DOHH2 (cell line): ENCODE measurements at regions not wholly inside any gene's neighbourhood (a gene's known extent, or its start where the extent isn't known, plus 50 kb on each side); places are given as distances from the start of the nearest gene placed in this dataset.

Experiments
- H3F3A ChIP-seq: fragments of 200-600 bp; sonication (generic), shearing (Covaris generic); 2 replicates; pipeline ENCODE4 v1.6.0; 2016; ENCODE audit warnings: antibody characterized with exemption, mild to moderate bottlenecking; ENCODE audit not compliant: control insufficient read depth, insufficient read depth
- H3K27ac ChIP-seq: fragments of 200-600 bp; sonication (generic); 2 replicates; pipeline ENCODE4 v1.5.1; 2014; ENCODE audit warnings: low read depth, mild to moderate bottlenecking, low read length, moderate library complexity
- H3K27me3 ChIP-seq: fragments of 200-600 bp; sonication (generic); 2 replicates; pipeline ENCODE4 v1.6.1; 2014; ENCODE audit warnings: mild to moderate bottlenecking, low read length, mixed read lengths; ENCODE audit not compliant: control insufficient read depth
- H3K36me3 ChIP-seq: fragments of 200-600 bp; sonication (generic); 2 replicates; pipeline ENCODE4 v1.6.1; 2014; ENCODE audit warnings: mild to moderate bottlenecking, low read length, moderate library complexity, mixed read lengths; ENCODE audit not compliant: control insufficient read depth
- H3K4me1 ChIP-seq: fragments of 200-600 bp; sonication (generic); 2 replicates; pipeline ENCODE4 v1.6.1; 2014; ENCODE audit warnings: mild to moderate bottlenecking, low read length, mixed read lengths; ENCODE audit not compliant: control insufficient read depth
- H3K4me2 ChIP-seq: fragments of 200-600 bp; sonication (generic); 2 replicates; pipeline ENCODE4 v1.6.0; 2014; ENCODE audit warnings: mild to moderate bottlenecking, low read length, moderate library complexity
- H3K4me3 ChIP-seq: fragments of 200-600 bp; sonication (generic); 2 replicates; pipeline ENCODE4 v1.5.1; 2014; ENCODE audit warnings: mild to moderate bottlenecking, low read length, mixed read lengths
- H3K79me2 ChIP-seq: fragments of 200-600 bp; sonication (generic); 2 replicates; pipeline ENCODE4 v1.6.1; 2014; ENCODE audit warnings: mild to moderate bottlenecking, low read length, mixed read lengths; ENCODE audit not compliant: control insufficient read depth
- H3K9me2 ChIP-seq: fragments of 200-600 bp; sonication (generic); replicated peaks from 2 replicates; pipeline ENCODE4 v1.6.1; 2014; ENCODE audit warnings: mild to moderate bottlenecking, low read length, mixed read lengths; ENCODE audit not compliant: control insufficient read depth
- H3K9me3 ChIP-seq: fragments of 200-600 bp; sonication (generic); 2 replicates; pipeline ENCODE4 v1.6.1; 2014; ENCODE audit warnings: antibody characterized with exemption, low read length, mixed read lengths; ENCODE audit not compliant: control insufficient read depth, insufficient read depth
- H4K20me1 ChIP-seq: fragments of 200-600 bp; sonication (generic); 2 replicates; pipeline ENCODE4 v1.6.0; 2014; ENCODE audit warnings: low read depth, mild to moderate bottlenecking, antibody characterized with exemption, low read length, moderate library complexity; ENCODE audit not compliant: control insufficient read depth, insufficient read depth
- EZH2phosphoT487 ChIP-seq: fragments of 200-600 bp; sonication (generic); IDR thresholded peaks from 2 replicates; pipeline ENCODE4 v1.6.1; 2017; ENCODE audit warnings: borderline replicate concordance, mild to moderate bottlenecking, antibody characterized with exemption, low read length, moderate library complexity, mixed read lengths
- TF ChIP-seq, protein P1 (sequence below): fragments of 200-600 bp; sonication (generic); IDR thresholded peaks from one replicate; pipeline ENCODE4 v1.5.1; 2014; ENCODE audit warnings: antibody characterized with exemption, mild to moderate bottlenecking, low read depth, low read length; ENCODE audit not compliant: poor library complexity, severe bottlenecking

DNA sequence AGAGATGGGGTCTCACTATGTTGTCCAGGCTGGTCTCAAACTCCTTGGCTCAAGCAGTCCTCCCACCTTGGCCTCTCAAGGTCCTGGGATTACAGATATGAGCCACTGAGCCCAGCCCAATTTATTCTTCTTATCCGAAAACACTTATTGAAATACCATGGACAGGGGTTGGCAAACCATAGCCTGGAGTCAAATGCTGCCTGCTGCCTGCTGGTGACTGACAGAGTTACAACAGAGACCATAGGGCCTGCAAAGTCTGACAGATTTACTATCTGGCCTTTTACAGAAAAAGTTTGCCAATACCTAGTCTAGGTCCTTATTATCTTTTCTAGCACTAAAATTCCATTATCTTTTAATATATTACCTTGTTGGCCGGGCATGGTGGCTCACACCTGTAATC lies 87.1 kb upstream of the ZNF281 start:
- no peaks in the 10 kb centered on the region for H3K36me3 ChIP-seq
- H3K9me3 ChIP-seq, result no peaks in the 10 kb centered on the region
- no peaks in the 10 kb centered on the region for H3K4me1 ChIP-seq
- no peak for TF ChIP-seq EZH2phosphoT487
- TF ChIP-seq, protein P1, sequence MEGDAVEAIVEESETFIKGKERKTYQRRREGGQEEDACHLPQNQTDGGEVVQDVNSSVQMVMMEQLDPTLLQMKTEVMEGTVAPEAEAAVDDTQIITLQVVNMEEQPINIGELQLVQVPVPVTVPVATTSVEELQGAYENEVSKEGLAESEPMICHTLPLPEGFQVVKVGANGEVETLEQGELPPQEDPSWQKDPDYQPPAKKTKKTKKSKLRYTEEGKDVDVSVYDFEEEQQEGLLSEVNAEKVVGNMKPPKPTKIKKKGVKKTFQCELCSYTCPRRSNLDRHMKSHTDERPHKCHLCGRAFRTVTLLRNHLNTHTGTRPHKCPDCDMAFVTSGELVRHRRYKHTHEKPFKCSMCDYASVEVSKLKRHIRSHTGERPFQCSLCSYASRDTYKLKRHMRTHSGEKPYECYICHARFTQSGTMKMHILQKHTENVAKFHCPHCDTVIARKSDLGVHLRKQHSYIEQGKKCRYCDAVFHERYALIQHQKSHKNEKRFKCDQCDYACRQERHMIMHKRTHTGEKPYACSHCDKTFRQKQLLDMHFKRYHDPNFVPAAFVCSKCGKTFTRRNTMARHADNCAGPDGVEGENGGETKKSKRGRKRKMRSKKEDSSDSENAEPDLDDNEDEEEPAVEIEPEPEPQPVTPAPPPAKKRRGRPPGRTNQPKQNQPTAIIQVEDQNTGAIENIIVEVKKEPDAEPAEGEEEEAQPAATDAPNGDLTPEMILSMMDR, result no peak
- H3K4me3 ChIP-seq, result no peak overlapping the region
- no peaks in the 10 kb centered on the region for H3F3A ChIP-seq
- no peaks in the 10 kb centered on the region for H3K9me2 ChIP-seq
- no peak overlapping the region for H3K4me2 ChIP-seq
- no peaks in the 10 kb centered on the region for H3K79me2 ChIP-seq
- H3K27ac ChIP-seq, result no peak overlapping the region
- H4K20me1 ChIP-seq, result no peaks in the 10 kb centered on the region
- H3K27me3 ChIP-seq, result peaks cover 18% of the 10 kb centered on the region

- Histone ChIP-seq H3K36me3 (no peaks in the 10 kb centered on the region), H3K4me1 (no peaks in the 10 kb centered on the region), H3K27me3 (peaks cover 21% of the 10 kb centered on the region), H3F3A (no peaks in the 10 kb centered on the region), H3K79me2 (no peaks in the 10 kb centered on the region), H3K27ac (no peak overlapping the region), H3K4me3 (no peak overlapping the region), H4K20me1 (no peaks in the 10 kb centered on the region), H3K4me2 (no peak overlapping the region), H3K9me2 (no peaks in the 10 kb centered on the region), H3K9me3 (no peaks in the 10 kb centered on the region)
- TF ChIP-seq, protein P1, result no peak
- TF ChIP-seq EZH2phosphoT487, result no peak
Measured at GRCh38 chr1:200495901-200496300, 86.1 kb upstream of the ZNF281 start.

DNA sequence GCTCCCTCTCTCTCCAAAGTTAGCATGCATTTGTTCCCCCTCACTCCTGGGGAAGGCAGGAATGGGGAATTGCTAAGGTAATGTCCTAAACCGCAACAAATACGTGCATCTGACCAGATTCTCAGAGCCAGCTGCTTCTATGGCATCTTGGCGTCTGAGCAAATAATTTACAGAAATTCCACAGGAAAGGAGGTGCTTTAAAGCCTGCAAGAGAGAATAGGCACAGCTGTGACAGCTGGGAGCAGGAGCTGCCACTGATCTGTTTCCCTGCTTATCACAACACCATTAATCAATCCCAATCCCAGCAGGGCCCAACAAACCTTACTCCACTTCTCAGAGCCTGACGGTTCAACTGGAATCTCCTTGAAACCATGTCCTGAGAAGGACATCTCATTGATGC lies 83.5 kb upstream of the ZNF281 start:
- Histone ChIP-seq H3K4me1 (no peaks in the 10 kb centered on the region), H3K36me3 (no peaks in the 10 kb centered on the region), H3K79me2 (no peaks in the 10 kb centered on the region), H3F3A (no peaks in the 10 kb centered on the region), H3K9me3 (no peaks in the 10 kb centered on the region), H3K9me2 (no peaks in the 10 kb centered on the region), H3K4me3 (no peak overlapping the region), H3K27ac (no peak overlapping the region), H3K4me2 (no peak overlapping the region), H4K20me1 (no peaks in the 10 kb centered on the region), H3K27me3 (peaks cover 19% of the 10 kb centered on the region)
- TF ChIP-seq, protein P1, result no peak
- TF ChIP-seq EZH2phosphoT487, result no peak

- H3K4me1 ChIP-seq, result no peaks in the 10 kb centered on the region
Measured at GRCh38 chr1:200491103-200491502, 81.3 kb upstream of the ZNF281 start.

More at GRCh38 chr1:200491103-200491502, 81.3 kb upstream of the ZNF281 start:
- H4K20me1 ChIP-seq, result no peaks in the 10 kb centered on the region
- H3K4me2 ChIP-seq, result no peak overlapping the region
- H3K9me2 ChIP-seq, result no peaks in the 10 kb centered on the region
- no peaks in the 10 kb centered on the region for H3K36me3 ChIP-seq
- no peak overlapping the region for H3K4me3 ChIP-seq
- no peaks in the 10 kb centered on the region for H3K79me2 ChIP-seq
- no peaks in the 10 kb centered on the region for H3K9me3 ChIP-seq
- H3K27me3 ChIP-seq, result peaks cover 28% of the 10 kb centered on the region
- no peaks in the 10 kb centered on the region for H3F3A ChIP-seq
- H3K27ac ChIP-seq, result no peak overlapping the region
- TF ChIP-seq, protein P1, result no peak
- no peak for TF ChIP-seq EZH2phosphoT487
